GM12872 (cell line): ENCODE measurements at regions not wholly inside any gene's neighbourhood (a gene's known extent, or its start where the extent isn't known, plus 50 kb on each side); places are given as distances from the start of the nearest gene placed in this dataset.

Source experiments
- CTCF ChIP-seq: IDR thresholded peaks from 3 replicates; pipeline ENCODE4 v1.5.1; 2011; ENCODE audit warnings: low read depth, mild to moderate bottlenecking, low read length, moderate library complexity; ENCODE audit not compliant: insufficient read depth

GRCh38 chr6:8743170-8743745 is 307.9 kb upstream of the SLC35B3 start:
- TF ChIP-seq CTCF: no peak

- no peak for TF ChIP-seq CTCF
These were observed 304.1 kb upstream of the SLC35B3 start for GRCh38 chr6:8739454-8739853.

- TF ChIP-seq CTCF: no peak
These were observed 303.6 kb upstream of the SLC35B3 start for GRCh38 chr6:8738951-8739350.

- no peak for TF ChIP-seq CTCF
These were observed 301.0 kb upstream of the SLC35B3 start for GRCh38 chr6:8736156-8736895.

- no peak for TF ChIP-seq CTCF
These were observed 298.5 kb upstream of the SLC35B3 start for GRCh38 chr6:8733879-8734278.

- TF ChIP-seq CTCF: no peak
These were observed 296.5 kb upstream of the SLC35B3 start for GRCh38 chr6:8731874-8732273.

- no peak for TF ChIP-seq CTCF
These were observed 275.5 kb upstream of the SLC35B3 start for GRCh38 chr6:8710668-8711431.
